HG03442 (cell line): ENCODE measurements at regions not wholly inside any gene's neighbourhood (a gene's known extent, or its start where the extent isn't known, plus 50 kb on each side); places are given as distances from the start of the nearest gene placed in this dataset.

Source experiments
- ATAC-seq: cut with Tn5 transposase; IDR thresholded peaks from one replicate; pipeline ENCODE4 v1.9.1; 2021; ENCODE audit warnings: mild to moderate bottlenecking, moderate library complexity; ENCODE audit not compliant: unreplicated experiment

DNA sequence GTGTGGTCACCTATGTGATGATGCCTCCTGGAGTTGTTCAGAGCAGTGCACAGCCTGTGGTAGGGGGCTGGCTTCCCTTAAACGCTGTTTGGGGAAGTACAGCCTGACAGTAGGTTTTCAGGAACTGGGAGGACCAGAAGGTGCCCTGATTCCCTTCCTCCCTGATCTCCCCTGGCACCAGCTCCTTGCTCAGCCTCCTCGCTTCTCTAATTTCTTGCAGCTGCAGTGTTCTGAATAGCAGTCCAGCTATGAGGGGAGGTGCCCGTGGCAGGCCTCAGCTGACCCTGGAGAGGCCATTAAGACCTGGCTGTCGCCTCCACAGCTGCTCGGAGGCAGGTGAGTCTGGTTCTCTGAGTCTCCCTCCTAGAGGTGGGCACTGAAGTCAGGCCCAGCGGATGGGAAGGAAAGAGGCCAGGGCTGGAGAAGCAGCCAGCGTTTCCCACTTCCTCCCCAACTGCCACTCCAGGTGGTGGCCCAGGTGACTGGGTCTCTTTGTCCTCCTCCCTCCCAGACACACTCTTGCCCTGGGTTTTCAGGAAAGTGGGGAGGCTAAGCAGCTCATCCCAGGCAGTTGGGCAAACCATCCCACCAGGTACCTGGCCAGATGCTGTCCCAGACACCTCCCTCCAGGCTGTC is 52.0 kb upstream of the RPL11 start:
- no peak for ATAC-seq

DNA sequence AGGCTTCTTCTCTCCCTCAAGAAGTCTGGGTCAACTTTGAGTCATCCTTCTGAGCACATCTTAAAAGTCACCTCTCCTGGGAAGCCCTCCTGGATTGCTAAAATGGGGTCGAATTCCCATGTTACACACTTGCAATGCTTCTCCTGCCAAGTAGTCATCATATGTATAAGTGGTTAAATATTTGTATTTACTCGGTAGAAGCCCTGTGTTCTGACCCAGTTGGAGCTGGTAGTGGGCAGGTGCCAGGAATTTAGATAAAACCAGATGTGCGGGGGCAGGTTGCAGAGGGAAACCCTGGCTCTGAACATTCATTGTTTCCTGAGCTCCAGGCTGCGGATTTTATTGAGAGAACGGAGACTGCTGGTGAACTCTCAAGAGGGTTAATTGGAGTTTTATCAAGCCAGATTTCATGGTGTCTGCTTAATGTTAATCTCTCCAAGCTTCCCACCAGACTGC is 52.8 kb upstream of the RPL11 start:
- ATAC-seq, result no peak

DNA sequence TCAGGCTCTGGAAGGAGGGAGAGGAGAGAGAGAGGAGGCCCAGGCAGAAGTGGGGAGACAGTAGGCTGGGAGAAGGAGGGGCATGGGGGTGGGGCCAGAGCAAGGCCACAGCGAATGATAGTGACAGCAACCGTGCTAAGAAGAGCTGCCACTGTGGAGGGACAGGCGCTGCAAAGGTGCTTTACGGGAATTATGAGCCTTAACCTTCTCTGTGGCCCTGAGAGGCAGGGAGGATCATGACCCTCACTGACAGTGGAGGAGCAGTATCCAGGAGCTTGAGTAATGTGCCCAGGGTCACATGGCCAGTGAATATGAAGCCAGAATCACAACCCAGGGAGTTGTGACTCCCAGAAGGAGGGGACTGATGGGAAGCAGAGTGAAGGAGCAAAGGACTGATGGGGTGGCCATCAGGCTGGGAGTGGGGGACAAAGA is 53.4 kb upstream of the RPL11 start:
- no peak for ATAC-seq

DNA sequence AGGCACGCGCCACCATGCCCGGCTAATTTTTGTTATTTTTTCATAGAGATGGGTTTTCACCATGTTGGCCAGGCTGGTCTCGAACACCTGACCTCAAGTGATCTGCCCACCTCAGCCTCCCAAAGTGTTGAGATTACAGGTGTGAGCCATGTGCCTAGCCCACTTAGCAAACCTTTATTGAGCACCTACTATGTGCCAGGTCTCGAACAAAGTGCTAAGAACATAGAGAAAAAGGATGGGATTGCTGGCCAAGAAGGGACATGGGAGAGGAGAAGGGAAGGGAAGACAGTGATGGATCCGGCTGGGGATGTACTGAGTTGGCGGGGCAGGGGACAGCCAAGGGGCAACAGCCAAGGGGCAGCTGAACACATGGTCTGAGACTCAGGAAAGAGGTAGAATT is 55.6 kb upstream of the RPL11 start:
- no peak for ATAC-seq

DNA sequence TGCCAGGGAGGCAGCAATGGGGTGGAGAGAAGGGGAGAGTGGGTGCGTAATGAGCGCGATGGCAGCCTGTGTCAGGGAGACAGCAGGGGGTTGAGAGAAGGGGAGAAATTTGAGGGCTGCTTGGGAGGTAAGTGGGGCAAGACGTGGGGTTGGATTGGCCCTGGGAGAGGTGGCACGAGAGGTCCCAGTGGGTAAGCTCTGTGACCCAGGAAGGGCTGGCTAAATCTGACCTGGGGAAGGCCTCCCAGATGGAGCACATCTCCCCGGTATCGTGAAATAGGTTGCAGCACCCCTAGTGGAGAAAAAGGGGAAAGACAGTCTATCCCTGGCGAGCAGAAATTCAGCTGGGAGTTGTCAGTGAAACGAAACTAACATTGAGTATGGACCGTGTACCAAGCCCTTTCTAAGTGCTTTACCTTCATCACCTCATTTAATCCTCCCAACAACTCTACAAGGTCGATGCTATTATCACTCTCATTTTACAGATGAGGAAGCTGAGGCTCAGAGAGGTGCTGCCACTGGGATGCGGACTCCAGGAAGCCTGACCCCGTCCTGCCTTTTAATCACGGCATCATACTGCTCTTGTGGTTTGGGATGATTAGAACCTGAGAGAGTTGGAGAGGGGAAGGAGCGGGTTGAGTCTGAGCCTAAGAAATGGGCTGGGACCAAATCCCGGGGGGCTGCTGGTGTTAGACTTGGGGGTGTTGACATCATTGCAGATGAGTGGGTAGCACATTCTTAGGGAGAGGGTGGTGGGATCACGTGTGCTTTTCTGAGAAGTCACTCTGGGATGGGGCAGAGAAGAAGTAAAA is 56.6 kb upstream of the RPL11 start:
- no peak for ATAC-seq

DNA sequence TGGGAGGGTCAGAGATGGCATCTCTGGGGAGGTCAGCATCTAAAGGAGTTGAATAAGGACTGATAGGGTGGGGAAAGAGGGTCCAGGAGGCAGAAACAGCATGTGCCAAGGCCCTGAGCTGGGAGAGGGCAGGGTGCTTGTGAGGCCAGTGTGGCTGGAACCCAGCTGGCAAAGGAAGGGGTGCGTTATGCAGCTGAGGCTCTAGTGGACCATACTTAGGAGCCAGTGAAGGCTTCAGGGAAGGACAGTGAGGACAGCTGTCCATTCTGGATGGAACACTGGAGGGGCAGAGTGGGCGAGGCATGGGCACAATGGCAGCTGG is 57.1 kb upstream of the RPL11 start:
- ATAC-seq, result no peak

DNA sequence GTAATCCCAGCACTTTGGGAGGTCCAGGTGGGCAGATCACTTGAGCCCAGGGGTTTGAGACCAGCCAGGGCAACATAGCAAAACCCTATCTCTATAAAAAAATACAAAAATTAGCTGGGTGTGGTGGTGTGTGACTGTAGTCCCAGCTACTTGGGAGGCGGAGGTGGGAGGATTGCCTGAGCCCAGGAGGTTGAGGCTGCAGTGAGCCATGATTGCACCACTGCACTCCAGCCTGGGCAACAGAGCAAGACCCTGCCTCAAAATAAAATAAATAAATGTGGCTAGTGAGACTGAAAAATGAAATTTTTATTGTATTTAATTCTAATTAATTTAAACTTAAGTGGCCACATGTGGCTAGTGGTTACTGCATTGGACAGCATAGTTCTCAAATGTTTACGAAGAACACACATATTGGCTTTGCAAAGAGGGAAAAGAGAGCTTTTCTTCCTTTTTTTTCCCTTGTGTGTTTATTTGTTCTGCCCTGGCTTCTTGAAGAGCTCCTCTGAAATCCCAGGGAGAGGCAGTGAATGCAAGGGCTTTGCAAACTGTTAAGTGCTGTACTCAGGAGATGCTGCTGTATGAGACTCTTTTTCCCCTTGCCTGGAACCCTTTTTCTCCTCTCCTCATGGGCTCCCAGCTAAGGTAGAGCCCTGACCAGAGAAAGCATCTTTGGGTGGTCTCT is 59.0 kb upstream of the RPL11 start:
- no peak for ATAC-seq

DNA sequence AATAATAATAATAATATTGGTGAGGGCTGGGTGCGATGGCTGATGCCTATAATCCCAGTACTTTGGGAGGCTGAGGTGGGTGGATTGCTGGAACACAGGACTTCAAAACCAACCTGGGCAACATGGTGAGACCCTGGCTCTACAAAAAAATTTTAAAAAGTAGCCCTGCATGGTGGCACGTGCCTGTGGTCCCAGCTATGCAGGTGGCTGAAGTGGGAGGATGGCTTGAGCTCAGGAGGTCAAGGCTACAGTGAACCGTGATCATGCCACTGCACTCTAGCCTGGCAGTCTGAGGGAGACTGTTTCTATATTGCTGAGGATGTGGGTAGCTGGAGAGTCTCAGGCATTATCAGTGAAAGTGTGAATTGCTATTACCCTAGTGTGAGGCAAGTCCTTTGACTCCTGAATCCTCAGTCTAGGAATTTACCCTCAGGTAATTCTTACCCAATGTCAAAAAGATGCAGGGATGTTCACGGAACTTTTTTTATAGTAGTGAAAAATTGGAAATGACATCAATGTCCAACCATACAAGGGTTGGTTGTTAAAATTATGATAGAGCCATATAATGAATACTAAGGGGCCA is 61.8 kb upstream of the RPL11 start:
- ATAC-seq, result no peak

DNA sequence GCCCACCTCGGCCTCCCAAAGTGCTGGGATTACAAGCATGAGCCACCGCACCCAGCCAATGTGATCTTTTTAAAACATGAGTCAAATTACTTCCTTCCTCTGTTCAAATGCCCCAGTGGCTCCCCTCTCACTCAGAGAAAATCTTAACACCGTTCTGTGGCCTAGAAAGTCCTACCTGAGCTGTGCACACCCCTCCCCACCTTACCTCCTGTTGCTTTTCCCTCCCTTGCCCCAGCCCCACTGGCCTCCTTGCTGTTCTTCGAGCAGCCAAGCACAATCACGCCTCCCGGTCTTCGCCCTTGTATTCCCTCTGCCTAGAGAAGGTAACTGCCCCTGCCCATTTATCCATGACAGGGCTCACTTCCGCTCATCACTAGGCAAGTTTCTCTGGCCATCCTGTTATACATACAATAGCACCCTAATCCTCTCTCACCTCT is 62.6 kb upstream of the RPL11 start:
- ATAC-seq, result no peak

DNA sequence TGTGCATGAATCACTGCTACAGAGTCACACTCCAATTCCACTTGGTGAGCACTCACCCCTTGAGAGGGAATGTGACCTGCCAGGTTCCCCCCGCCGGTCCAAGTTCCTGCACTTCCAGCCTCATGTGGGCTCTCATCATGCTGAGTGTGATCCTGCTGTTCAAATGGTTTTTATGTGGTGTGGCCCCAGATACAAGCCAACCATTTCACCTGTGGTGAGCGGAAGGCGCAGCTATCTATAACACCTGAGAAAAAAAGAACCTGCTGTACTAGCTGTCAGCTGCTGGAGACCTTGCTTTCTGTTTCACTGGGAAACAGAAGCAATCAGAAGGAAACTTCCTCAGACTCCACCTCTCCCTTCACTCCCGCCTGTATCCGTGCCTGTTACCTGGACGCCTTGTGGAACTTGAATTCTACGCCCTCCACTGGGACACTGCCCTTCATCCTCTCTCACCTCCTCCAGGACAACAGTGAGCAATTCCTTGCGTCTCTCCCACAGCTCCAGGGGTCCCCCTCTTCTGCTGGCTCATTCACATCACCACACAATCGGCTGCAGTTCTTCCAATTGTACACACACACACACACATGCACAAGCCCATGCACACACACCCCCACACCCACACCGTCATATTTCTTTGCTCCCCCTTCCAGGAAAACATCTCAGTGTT is 64.4 kb upstream of the RPL11 start:
- no peak for ATAC-seq

DNA sequence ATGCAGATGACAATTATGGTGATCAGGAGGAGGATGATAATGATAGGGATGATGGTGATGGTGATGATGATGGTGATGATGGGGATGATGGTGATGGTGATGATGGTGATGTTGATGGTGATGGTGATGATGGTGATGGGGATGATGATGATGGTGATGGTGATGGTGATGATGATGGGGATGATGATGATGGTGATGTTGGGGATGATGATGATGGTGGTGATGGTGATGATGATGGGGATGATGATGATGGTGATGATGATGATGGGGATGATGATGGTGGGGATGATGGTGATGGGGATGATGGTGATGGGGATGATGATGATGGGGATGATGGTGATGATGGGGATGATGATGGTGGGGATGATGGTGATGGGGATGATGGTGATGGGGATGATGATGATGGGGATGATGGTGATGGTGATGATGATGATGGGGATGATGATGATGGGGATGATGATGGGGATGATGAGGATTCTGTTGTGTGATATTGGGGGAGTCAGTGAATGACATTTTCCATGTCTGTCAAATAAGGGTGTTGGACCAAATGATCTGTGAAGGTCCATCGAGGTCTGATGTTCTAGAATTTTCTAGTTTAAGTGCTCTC is 65.6 kb upstream of the RPL11 start:
- ATAC-seq, result no peak

DNA sequence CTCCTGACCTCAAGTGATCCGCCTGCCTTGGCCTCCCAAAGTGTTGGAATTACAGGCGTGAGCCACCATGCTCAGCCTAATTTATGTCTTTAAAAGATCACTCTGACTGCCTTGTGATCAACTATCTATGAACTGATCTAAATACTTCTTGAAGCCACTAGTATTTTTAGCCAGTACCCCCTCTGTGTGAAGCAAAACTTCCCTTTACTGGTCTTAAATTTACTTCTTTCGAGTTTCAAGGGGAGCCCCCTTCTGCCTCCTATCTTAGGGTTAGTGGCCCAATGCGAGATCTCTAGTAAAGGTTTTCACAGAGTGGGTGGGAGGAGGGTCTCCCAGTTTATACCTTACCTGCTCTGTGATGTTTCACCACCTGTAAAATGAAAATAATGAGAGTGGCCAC is 66.1 kb upstream of the RPL11 start:
- no peak for ATAC-seq

DNA sequence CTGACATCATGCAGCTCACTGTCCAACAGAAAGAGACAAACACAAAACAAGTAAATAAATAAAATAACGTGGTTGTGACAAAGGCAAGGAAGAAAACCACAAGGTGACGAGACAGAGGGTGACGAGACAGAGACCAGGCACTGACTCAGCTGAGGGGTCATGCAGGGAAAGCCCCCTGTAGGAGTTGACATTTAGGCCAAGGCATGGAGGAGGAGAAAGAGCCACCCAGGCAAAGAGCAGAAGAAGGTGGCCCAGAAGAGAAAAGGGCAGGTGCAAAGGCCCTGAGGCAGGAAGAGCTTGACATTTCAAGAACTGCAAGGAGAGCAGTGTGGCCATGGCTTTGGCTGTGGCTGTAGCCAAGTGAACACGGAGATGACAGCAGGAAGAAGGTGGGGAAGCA is 65.1 kb upstream of the ID3 start:
- no peak for ATAC-seq

DNA sequence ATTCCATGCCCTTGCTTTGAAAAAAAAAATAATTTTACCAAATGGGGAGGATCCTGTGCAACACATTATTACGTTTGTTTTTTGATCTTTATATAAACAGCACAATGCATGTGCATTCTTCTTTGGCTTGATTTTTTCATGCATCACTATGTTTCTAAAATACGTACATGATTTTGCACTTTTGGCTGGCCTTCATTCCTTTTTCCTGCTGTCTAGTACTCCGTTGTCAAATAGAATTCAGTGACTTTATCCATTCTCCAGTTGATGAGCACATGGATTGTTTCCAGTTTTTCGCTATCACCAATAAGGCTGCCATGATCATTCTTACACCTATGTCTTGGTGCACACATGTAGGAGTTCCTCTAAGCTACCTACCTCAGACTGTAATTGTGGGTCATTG is 63.0 kb upstream of the ID3 start:
- ATAC-seq, result no peak

DNA sequence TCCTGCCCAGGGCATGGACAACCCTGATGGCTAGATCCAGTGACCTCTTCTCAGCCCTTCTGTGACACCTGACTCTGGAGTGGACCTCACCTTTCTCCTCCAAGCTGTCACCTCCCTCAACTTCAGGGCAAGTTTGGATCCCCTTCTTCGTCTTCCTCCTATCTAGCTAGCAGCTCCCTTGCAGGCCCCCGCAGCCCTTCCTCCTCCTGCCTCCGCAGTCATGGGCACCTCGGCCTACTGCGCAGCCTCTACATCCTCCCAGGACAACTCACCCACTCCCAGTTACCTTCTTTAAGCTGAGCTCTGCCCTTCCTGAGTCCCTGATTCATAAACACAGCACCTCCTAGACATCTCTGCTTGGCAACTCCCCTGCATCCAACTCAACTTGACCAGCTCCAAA is 61.3 kb upstream of the ID3 start:
- ATAC-seq, result no peak

DNA sequence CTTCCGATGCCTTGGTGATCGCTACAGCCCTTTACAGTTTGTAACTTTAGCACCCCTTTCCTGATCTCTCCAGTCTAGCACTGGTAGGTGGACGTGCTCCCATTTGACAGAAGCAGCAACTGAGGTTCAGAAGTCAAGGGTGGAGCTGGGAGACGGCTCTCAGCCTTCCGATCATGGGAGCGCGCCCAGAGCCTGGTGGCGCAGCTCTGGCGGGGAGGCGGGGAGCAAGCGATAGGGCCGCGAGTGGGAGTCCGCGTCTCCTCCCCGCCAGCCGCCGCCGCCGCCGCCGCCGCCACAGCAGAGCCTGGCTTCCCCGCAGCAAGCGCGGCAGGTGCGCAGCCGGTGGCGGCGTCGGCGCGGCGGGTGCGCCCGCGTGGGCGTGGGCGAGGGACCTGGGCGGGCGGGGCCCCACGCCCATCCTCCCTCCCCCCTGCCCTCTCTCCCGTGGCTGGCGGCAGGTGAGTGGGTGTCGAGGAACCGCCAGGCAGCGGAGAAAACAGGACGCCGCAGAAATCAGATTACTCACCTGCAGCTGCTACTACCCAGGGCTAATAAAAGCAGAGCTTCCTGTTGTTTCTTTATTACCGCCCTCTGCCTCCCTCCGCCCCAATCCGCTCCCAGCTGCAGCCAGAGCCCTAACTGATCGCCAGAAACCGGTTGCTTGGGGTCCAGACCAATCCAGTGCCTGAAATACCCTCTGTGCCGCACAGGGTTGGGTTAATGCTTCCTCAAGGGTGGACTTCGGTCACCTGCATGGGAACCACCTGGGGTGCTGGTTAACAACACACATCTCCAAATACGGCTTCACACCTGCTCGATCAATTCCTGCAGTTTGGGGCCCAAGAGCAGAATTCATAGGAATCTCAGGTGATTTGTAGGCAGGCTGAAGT is 60.2 kb upstream of the ID3 start:
- ATAC-seq, result peak; percentile 53

DNA sequence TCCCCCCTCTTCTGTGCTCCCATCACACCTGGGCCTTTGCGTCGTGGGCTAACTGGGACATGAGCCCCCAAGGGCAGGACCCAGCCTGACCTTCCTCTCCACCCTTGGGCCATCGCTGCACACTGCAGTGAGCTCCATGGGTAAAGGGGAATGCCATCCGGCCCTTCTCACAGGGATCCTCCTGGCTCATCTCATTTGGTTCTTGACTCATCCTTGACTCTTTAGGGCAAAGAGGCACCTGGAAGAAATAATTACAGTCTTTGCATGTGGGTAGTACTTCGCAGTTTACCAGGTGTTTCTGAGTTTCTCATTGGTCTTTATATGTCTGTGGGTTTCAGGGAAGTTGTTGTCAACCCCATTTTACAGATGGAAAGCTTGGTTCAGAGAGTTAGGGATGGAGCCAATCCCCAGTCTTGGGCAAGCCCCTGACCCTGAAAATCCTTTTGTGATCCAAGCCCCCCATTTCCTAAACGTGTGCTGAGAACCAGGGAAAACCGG is 59.3 kb upstream of the ID3 start:
- no peak for ATAC-seq

DNA sequence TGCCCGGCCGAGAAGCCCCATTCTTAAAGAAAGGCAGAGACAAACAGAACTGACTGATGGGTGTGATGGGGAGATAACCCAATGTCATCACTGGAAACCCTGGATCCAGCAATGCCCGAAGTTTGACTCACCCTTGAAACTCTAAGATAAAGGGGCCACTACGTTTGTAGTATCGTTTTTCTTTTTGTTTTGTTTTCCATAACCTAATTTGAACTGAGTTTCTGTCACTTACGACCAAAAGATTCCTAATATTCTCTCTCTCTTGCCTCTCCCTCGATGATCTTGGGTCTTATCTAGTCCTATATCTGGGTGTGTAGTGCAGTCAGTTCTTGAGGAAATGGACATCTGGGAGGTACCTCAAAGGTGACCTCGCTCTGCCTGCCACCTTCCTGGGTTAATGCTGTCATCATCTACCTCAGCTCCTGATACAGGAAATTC is 57.8 kb upstream of the ID3 start:
- ATAC-seq, result no peak

DNA sequence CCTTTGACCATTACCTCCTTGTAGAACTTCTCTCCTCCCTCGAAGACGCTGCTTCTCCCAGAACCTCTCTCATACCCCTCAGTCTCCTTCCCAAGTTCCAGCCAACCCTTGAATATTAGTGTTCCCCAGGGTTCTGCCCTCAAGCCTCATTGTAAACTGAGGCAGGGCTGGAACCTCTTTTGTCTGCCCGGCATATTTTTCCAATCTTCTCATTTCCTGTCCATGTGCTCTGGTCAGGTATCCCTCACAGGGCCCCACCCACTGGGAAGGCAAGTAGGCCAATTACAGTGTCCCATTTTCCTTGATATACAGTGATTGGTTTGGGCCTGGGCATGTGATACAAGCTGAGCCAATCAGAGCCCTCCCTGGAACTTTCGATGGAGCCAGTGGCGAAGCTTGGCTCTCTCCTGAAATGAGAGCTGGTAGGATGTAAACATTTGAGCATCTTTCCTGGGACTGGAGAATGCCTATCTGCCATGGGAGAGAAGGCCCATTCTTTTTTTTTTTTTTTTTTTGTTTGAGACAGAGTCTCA is 57.1 kb upstream of the ID3 start:
- no peak for ATAC-seq
